T-helper 2 cell treated with Interferon-gamma antibody and Interleukin-4, amounts not matched to agents 5 μg/mL and 100 μg/mL, for 36 hours (primary cell): ENCODE measurements at regions not wholly inside any gene's neighbourhood (a gene's known extent, or its start where the extent isn't known, plus 50 kb on each side); places are given as distances from the start of the nearest gene placed in this dataset.
"Not testable (repeated sequence)": the region's sequence is repeated elsewhere in the genome, so short reads cannot be mapped to it uniquely, and the experiment has no call there.

Source experiments
- DNase-seq: peaks from one replicate; pipeline ENCODE4 v3.0.0; 2021; ENCODE audit warnings: low spot score
- H3K27ac Mint-ChIP-seq: one replicate; pipeline ENCODE4 v1.8.0; 2021; ENCODE audit warnings: mild to moderate bottlenecking, mixed read lengths
- H3K27me3 Mint-ChIP-seq: one replicate; pipeline ENCODE4 v1.8.0; 2021; ENCODE audit warnings: low read depth, mixed read lengths
- H3K36me3 Mint-ChIP-seq: one replicate; pipeline ENCODE4 v1.8.0; 2021; ENCODE audit warnings: low read depth, mixed read lengths
- H3K4me1 Mint-ChIP-seq: one replicate; pipeline ENCODE4 v1.8.0; 2021; ENCODE audit warnings: low read depth, mixed read lengths
- H3K4me3 Mint-ChIP-seq: one replicate; pipeline ENCODE4 v1.8.0; 2022; ENCODE audit warnings: mild to moderate bottlenecking, moderate library complexity, mixed read lengths
- H3K9me3 Mint-ChIP-seq: one replicate; pipeline ENCODE4 v1.8.0; 2021; ENCODE audit warnings: mixed read lengths

DNA sequence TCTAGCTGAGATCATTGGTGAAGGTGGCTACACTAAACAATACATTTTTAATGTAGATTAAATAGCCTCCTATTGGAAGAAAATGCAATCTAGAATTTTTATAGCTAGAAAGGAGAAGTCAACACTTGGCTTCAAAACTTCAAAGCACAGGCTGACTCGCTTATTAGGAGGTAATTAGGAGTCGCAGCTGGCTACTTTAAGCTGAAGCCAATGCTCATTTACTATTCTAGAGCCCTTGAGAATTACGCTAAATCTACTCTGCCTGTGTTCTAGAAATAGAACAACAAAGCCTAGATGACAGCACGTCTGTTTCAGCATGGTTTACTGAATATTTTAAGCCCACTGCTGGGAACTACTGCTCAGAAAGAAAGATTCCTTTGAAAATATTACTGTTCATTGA, 101.6 kb upstream of the EEPD1 start:
- Mint-ChIP-seq H3K4me3 (no peak overlapping the region), H3K27ac (no peak overlapping the region), H3K4me1 (peaks cover 1% of the 10 kb centered on the region), H3K36me3 (no peaks in the 10 kb centered on the region), H3K9me3 (no peaks in the 10 kb centered on the region), H3K27me3 (peaks cover 10% of the 10 kb centered on the region)
- DNase-seq = no peak

DNA sequence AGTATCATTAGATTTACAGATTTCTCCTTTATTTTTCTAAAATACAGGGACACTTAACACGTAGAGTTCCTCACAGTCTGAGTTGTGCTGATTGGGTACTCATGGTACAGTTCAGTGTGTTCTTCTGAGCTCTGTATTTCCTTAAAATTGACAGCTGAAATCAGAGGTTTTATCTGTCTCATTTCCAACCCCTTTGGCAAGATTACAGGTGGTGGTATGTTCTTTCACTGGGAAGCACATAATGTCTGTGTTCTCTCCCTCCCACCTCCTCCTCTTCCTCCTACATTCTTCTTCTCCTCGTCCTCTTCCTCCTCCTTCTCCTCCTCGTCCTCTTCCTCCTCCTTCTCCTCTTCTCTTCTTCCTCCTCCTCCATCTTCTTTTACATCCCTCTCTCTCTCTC, 99.5 kb upstream of the EEPD1 start:
- Mint-ChIP-seq H3K4me1 (peaks cover 3% of the 10 kb centered on the region), H3K4me3 (no peak overlapping the region), H3K27me3 (peaks cover 14% of the 10 kb centered on the region), H3K36me3 (no peaks in the 10 kb centered on the region), H3K9me3 (no peaks in the 10 kb centered on the region), H3K27ac (no peak overlapping the region)
- DNase-seq = no peak

DNA sequence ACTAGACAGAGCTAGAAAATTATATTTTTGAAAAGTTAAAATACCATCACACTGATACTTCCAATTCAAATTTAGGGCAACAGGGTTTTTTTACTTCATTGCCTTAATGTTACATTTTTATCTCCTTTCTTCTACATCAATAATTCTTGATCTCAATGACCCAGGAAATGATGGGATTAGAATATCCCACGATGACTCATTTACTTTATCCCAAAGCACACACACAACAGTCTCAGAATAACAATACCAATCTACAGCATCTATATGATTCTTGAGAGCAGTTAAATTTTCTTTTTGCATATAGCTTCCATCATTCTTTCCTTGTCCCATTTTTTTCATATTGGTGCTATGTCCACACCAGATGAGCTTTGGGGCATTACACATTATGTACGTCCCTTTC, 98.4 kb upstream of the EEPD1 start:
- H3K27me3 Mint-ChIP-seq = peaks cover 14% of the 10 kb centered on the region
- no peaks in the 10 kb centered on the region for H3K9me3 Mint-ChIP-seq
- H3K36me3 Mint-ChIP-seq = no peaks in the 10 kb centered on the region
- no peak overlapping the region for H3K27ac Mint-ChIP-seq
- peaks cover 3% of the 10 kb centered on the region for H3K4me1 Mint-ChIP-seq
- DNase-seq = no peak
- H3K4me3 Mint-ChIP-seq = no peak overlapping the region

DNA sequence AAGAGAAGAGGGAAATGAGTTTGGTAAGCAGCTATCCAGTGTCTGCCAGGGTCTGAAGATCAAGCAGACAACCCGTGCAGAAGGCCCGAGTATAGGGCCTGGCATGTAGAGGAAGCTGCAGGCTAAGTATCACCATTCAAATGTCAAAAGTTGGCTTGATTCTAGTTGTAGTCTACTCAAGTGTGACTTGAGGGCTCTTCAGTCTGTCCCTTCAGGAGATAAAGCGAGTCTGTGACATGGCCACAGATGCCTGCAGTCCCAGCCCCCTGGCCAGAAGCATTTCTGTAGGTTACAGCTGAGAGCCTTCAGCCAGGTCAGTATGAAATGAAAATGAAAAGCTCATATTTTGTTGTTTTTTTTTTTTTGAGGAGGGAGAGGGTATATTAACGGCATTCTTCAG, 97.8 kb upstream of the EEPD1 start:
- DNase-seq = no peak
- no peak overlapping the region for H3K27ac Mint-ChIP-seq
- peaks cover 14% of the 10 kb centered on the region for H3K27me3 Mint-ChIP-seq
- peaks cover 3% of the 10 kb centered on the region for H3K4me1 Mint-ChIP-seq
- no peak overlapping the region for H3K4me3 Mint-ChIP-seq
- H3K9me3 Mint-ChIP-seq = no peaks in the 10 kb centered on the region
- no peaks in the 10 kb centered on the region for H3K36me3 Mint-ChIP-seq

DNA sequence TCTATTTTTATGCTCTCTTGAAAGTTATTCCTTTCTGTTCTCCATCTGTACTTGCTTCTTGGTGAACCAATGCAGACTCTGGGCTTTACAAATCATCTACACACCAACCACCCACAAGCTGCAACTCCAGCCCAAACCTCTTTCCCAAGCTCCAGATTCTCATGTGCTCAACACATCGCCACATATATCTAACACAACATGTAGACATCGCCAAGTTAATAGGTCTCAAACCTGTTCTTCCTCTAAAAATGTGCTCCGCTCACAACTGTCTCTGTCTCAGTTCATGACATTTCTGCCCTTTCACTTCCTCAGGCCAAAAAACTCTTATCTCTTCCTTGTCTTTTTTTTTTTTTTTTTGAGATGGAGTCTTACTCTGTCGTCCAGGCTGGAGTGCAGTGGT, 95.7 kb upstream of the EEPD1 start:
- no peak for DNase-seq
- Mint-ChIP-seq H3K36me3 (no peaks in the 10 kb centered on the region), H3K27ac (no peak overlapping the region), H3K9me3 (no peaks in the 10 kb centered on the region), H3K27me3 (peaks cover 9% of the 10 kb centered on the region), H3K4me3 (no peak overlapping the region), H3K4me1 (peaks cover 3% of the 10 kb centered on the region)

DNA sequence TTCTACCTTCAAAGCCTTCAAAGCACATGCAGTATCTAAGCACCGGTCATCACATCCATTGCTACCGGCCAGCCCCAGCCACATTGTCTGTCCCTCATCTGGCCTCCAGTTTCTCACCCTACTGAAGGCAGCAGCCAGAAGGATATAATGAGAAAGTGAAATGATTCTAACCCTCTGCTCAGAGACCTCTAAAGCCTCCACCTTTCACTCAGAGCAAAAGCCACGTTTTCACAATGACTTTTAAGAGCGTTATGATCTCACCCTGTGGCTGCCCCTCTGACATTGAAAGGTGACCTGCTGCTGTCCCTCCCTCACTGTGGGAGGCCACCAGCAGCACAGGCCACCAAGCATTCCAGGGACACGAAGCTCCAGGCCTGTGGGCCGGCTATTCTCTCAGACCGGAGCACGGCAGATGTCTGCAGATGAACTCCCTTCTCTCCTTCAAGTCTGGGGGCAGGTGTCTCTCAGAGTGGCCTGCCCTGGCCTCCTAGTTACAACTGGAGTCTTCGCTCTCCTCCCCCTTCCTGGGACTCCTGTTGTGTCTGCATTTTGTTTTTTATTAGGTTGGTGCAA, 94.9 kb upstream of the EEPD1 start:
- peaks cover 9% of the 10 kb centered on the region for H3K27me3 Mint-ChIP-seq
- H3K36me3 Mint-ChIP-seq = no peaks in the 10 kb centered on the region
- H3K9me3 Mint-ChIP-seq = no peaks in the 10 kb centered on the region
- no peak overlapping the region for H3K4me3 Mint-ChIP-seq
- H3K4me1 Mint-ChIP-seq = peaks cover 3% of the 10 kb centered on the region
- DNase-seq = no peak
- no peak overlapping the region for H3K27ac Mint-ChIP-seq

DNA sequence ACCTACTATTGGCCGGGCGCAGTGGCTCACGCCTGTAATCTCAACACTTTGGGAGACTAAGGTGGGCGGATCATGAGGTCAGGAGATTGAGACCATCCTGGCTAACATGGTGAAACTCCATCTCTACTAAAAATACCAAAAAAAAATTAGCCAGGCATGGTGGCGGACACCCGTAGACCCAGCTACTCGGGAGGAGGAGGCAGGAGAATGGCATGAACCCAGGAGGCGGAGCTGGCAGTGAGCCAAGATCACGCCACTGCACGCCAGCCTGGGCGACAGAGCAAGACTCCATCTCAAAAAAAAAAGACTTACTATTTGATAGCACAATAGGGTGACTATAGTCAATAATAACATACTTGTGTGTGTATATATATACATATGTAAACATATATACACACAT, 92.7 kb upstream of the EEPD1 start:
- H3K27me3 Mint-ChIP-seq = peaks cover 11% of the 10 kb centered on the region
- not testable (repeated sequence) for H3K4me3 Mint-ChIP-seq, H3K27ac Mint-ChIP-seq, DNase-seq, H3K9me3 Mint-ChIP-seq, H3K4me1 Mint-ChIP-seq, H3K36me3 Mint-ChIP-seq

DNA sequence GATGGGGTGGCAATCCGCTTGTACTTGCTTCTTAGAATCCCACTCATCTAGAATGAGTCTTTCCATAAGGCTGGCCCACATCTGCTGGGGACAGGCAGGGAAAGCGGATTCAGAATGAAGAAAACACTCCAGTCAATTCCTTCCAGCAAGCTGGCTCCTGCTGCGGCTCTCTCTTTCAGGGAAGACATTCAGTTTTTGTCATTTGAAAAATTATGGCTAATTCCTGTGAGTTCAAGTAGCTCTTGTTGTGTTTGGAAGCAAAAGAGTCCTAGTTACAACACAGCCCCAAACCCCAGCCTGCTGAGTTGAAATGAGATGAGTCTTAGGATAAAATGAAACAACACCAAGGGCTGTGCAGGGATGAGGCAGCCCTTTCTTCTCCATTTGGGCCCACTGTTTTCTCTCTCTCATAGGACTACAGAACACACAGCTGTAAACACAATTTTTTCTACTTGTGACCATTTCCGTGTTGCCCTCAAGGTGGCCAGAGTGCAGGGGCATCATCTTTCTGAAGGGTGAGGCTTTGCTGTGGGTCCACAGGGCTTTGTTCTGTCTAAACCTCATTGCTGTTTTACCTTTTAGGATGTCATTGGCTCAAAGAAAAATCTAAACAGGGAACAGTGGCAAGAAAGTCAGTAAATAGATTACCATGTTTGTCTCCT, 90.8 kb upstream of the EEPD1 start:
- H3K27me3 Mint-ChIP-seq = peaks cover 6% of the 10 kb centered on the region
- no peak overlapping the region for H3K27ac Mint-ChIP-seq
- no peak overlapping the region for H3K4me3 Mint-ChIP-seq
- no peaks in the 10 kb centered on the region for H3K9me3 Mint-ChIP-seq
- no peaks in the 10 kb centered on the region for H3K36me3 Mint-ChIP-seq
- no peak for DNase-seq
- H3K4me1 Mint-ChIP-seq = peaks cover 2% of the 10 kb centered on the region

DNA sequence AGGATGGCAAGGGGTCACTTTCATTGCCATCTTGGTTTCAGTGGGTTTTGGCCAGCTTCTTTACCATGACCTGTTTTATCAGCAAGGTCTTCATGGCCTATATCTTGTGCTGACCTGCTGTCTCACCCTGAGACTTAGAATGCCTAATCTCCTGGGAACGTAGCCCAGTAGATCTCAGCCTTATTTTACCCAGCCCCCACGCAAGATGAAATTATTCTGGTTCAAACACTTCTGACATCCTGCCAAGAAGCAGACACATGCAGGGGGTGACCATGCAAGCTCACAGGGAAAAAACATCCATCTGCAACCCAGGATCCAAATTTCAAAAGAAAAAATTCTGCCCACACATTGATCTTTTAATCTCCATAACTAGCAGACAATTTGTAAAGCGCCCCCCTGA, 88.4 kb upstream of the EEPD1 start:
- H3K27ac Mint-ChIP-seq = no peak overlapping the region
- H3K4me1 Mint-ChIP-seq = no peaks in the 10 kb centered on the region
- DNase-seq = no peak
- peaks cover 13% of the 10 kb centered on the region for H3K27me3 Mint-ChIP-seq
- H3K9me3 Mint-ChIP-seq = no peaks in the 10 kb centered on the region
- no peak overlapping the region for H3K4me3 Mint-ChIP-seq
- H3K36me3 Mint-ChIP-seq = no peaks in the 10 kb centered on the region

DNA sequence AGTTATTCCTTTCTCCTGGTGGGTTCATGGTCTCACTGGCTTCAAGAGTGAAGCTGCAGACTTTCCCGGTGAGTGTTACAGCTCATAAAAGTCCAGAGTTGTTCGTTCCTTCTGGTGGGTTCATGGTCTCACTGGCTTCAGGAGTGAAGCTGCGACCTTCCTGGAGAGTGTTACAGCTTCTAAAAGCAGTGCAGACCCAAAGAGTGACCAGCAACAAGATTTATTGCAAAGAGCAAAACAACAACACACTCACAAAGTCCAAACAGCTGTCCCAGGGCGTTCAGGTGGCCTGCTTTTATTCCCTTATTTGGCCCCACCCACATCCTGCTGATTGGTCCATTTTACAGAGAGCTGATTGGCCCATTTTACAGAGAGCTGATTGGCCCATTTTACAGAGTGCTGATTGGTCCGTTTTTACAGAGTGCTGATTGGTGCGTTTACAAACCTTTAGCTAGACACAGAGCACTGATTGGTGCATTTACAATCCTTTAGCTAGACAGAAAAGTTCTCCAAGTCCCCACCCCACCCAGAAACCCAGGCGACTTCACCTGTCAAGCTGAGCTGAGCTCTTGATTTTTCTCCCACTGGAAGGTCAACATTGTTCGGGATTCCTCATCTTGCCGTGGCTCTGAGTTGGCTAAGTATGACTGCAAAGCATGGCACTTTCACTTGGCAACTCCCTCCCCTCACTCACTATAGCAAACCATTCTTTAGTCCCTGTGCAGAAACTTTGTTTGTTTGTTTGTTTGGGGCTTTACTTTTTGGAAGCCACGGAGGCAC, 87.3 kb upstream of the EEPD1 start:
- H3K4me1 Mint-ChIP-seq = not testable (repeated sequence)

DNA sequence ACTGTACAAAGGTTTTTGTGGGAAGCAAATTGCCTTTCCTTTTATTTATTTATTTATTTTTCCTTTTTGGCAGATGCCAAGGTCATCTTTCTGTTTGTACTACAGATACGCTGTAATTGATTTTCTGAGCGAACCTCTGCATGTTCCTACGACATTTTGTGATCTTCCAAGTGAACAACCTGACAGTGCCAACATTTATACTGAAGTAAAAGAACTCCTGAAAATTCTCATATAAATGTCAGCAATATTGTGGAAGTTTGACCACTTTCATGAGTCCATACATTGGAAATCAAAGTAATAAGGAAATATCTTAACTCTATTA, 86.8 kb upstream of the EEPD1 start:
- Mint-ChIP-seq H3K27ac (no peak overlapping the region), H3K36me3 (no peaks in the 10 kb centered on the region), H3K9me3 (no peaks in the 10 kb centered on the region), H3K4me1 (no peaks in the 10 kb centered on the region), H3K4me3 (no peak overlapping the region), H3K27me3 (peaks cover 13% of the 10 kb centered on the region)
- DNase-seq = no peak

More for the DNA sequence above, 87.3 kb upstream of the EEPD1 start:
- not testable (repeated sequence) for H3K27ac Mint-ChIP-seq, H3K4me3 Mint-ChIP-seq, DNase-seq, H3K9me3 Mint-ChIP-seq, H3K36me3 Mint-ChIP-seq
- peaks cover 13% of the 10 kb centered on the region for H3K27me3 Mint-ChIP-seq

DNA sequence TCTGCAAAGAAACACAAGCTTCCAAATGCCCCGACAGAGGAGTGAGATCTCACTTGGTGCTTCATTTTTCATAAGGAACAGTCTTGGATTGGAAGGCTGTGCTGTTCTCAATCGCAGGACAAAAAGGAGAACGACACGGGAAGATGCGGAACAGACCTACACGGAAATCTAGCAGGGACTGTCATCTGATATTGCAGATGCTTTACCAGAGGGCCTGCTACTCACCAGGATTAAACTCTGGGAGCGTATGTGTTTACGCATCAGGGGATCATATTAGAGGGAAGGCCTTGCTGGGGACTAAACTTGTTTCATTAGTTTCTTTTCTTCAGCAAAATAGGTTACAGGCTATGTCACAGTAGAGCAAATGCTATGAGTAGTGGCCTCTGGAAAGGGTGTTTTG, 82.8 kb upstream of the EEPD1 start:
- peaks cover 18% of the 10 kb centered on the region for H3K27me3 Mint-ChIP-seq
- no peak for DNase-seq
- H3K4me1 Mint-ChIP-seq = no peaks in the 10 kb centered on the region
- no peaks in the 10 kb centered on the region for H3K36me3 Mint-ChIP-seq
- no peak overlapping the region for H3K4me3 Mint-ChIP-seq
- H3K27ac Mint-ChIP-seq = no peak overlapping the region
- no peaks in the 10 kb centered on the region for H3K9me3 Mint-ChIP-seq

DNA sequence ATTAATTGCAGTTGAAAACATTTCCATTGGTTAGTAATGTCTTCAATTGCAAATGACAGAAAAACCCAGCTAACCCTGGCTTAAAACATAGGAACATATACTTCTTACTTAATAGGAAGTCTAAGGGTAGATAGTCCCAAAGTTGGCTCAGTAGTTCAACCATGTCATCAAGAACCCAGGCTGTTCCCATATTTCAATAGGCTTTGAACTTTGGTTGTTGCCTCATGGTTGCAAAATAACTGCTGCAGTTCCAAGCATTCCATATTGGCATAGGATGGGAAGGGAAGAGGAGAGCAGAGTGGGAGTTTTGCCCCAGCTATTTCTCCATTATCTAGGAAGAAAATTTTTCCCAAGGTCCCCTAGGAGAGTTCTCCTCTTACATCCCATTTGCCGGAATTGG, 81.4 kb upstream of the EEPD1 start:
- H3K4me3 Mint-ChIP-seq = no peak overlapping the region
- H3K4me1 Mint-ChIP-seq = no peaks in the 10 kb centered on the region
- no peak overlapping the region for H3K27ac Mint-ChIP-seq
- no peaks in the 10 kb centered on the region for H3K36me3 Mint-ChIP-seq
- no peak for DNase-seq
- H3K27me3 Mint-ChIP-seq = peaks cover 18% of the 10 kb centered on the region
- no peaks in the 10 kb centered on the region for H3K9me3 Mint-ChIP-seq

DNA sequence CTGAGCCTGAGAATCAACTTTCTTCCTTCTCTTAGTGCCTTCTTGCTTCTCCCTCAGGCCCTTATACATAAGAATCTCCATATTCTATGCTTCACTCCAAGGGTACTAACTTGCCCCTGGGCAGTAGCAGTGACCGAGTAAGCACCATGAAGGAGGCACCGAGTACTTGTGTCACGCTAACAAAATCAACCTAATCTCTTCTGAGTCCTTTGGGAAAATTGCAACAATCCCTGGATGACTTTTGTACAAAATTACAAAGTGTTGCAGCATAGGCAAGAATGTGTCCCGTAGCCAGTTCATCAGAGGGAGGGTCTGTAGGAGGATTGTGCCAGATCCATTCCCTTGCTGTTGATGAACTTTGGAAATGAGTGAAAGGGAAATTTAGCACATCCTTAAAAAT, 80.4 kb upstream of the EEPD1 start:
- DNase-seq = no peak

More for the DNA sequence above, 80.4 kb upstream of the EEPD1 start:
- H3K4me1 Mint-ChIP-seq = no peaks in the 10 kb centered on the region
- no peaks in the 10 kb centered on the region for H3K9me3 Mint-ChIP-seq
- H3K27me3 Mint-ChIP-seq = peaks cover 15% of the 10 kb centered on the region
- no peaks in the 10 kb centered on the region for H3K36me3 Mint-ChIP-seq
- no peak overlapping the region for H3K4me3 Mint-ChIP-seq
- no peak overlapping the region for H3K27ac Mint-ChIP-seq
